ENCODE measurements at regions not wholly inside any gene's neighbourhood (a gene's known extent, or its start where the extent isn't known, plus 50 kb on each side); places are given as distances from the start of the nearest gene placed in this dataset.
A peak's percentile ranks its signal among the peaks of the same experiment; 100 is the strongest.

GRCh38 chr5:97545886-97546535 is 363.0 kb upstream of the RIOK2 start:
- ChIA-PET POLR2A (no interaction called here), CTCF (no interaction called here)
- no peak overlapping the region for H3K4me3 Mint-ChIP-seq
- H3K4me1 Mint-ChIP-seq = peaks cover 15% of the 10 kb centered on the region
- H3K27ac Mint-ChIP-seq = no peak overlapping the region
- no peaks in the 10 kb centered on the region for H3K27me3 Mint-ChIP-seq
- intact Hi-C loops (cut with DNase I, micrococcal nuclease) = no loop called here
- ATAC-seq = no peak
- no peaks in the 10 kb centered on the region for H3K9me3 Mint-ChIP-seq (ENCODE audit: low read depth)
- H3K36me3 Mint-ChIP-seq (ENCODE audit: low read depth) = no peaks in the 10 kb centered on the region
- no peak for DNase-seq

DNA sequence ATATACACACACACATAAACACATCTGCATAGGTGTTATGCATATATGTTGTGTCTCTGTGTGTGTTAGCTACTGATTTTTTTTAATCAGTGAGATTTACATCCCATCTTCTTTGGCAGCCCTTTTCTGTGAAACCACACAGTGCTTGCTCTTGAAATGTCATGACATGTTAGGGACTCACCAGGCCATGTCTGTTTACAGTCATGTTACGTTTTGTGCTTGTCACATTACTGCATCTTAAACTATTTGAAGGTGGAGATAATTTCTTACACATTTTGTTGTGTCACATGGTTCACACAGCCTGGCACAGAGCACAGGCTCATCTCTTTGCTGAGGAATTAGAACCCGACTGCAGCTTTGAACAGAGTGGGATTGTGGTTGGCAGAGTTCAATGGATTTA is 364.4 kb upstream of the RIOK2 start:
- Mint-ChIP-seq H3K27ac (no peak overlapping the region), H3K36me3 (ENCODE audit: low read depth) (no peaks in the 10 kb centered on the region), H3K27me3 (no peaks in the 10 kb centered on the region), H3K4me3 (no peak overlapping the region), H3K9me3 (ENCODE audit: low read depth) (no peaks in the 10 kb centered on the region), H3K4me1 (peaks cover 15% of the 10 kb centered on the region)
- DNase-seq = no peak
- CTCF ChIA-PET = no interaction called here
- no peak for ATAC-seq
- POLR2A ChIA-PET = no interaction called here
- intact Hi-C loops (cut with DNase I, micrococcal nuclease) = no loop called here

DNA sequence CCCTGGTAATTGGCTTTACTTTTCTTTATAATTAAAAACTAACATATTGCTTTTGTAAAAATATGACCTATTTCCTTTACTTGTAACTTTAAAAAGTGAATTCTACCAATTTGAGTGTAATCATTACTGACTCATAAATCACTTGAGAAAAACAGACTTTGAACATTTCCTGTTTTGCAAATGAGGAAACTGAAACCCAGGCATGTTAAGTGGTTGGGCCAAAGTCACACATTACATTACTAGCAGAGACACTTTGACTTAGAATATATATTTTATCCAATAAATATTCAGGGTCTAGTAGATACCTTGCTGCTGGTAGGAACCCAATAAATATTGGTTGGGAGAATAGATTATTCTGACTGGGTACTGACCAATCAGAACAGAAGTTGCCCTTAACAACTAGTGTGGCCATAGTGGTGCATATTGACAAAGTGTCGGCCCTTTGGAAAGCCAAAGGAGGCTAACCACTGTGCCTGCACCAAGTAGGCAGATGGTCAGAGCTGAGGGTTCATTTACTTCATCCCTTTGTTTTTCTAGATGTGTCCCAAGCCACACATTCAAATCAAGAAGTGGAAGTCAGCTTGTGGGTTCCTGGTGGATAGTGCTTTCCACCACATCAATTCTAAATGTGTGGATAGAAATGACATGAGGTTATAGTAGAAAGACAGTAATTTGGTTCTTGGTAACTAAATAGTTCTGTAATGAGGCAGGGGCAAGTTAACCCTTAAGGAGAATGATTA is 365.1 kb upstream of the RIOK2 start:
- POLR2A ChIA-PET = no interaction called here
- no peak overlapping the region for H3K4me3 Mint-ChIP-seq
- peaks cover 15% of the 10 kb centered on the region for H3K4me1 Mint-ChIP-seq
- intact Hi-C loops (cut with DNase I, micrococcal nuclease) = no loop called here
- CTCF ChIA-PET = interaction anchor here (0.5 to 0.8 kb wide), 2 partner anchors 11 to 15 kb away, joined by 3 read pairs; no protein-coding TSS in a partner anchor
- no peaks in the 10 kb centered on the region for H3K27me3 Mint-ChIP-seq
- DNase-seq (no peak), ATAC-seq (peak; percentile 70)
- no peaks in the 10 kb centered on the region for H3K9me3 Mint-ChIP-seq (ENCODE audit: low read depth)
- H3K27ac Mint-ChIP-seq = no peak overlapping the region
- no peaks in the 10 kb centered on the region for H3K36me3 Mint-ChIP-seq (ENCODE audit: low read depth)

GRCh38 chr5:97548739-97549080 is 365.7 kb upstream of the RIOK2 start:
- Mint-ChIP-seq H3K9me3 (ENCODE audit: low read depth) (no peaks in the 10 kb centered on the region), H3K4me3 (no peak overlapping the region), H3K4me1 (peaks cover 15% of the 10 kb centered on the region), H3K27me3 (no peaks in the 10 kb centered on the region), H3K36me3 (ENCODE audit: low read depth) (no peaks in the 10 kb centered on the region), H3K27ac (no peak overlapping the region)
- intact Hi-C loops (cut with DNase I, micrococcal nuclease) = no loop called here
- no peak for DNase-seq
- no peak for ATAC-seq
- POLR2A ChIA-PET = no interaction called here
- CTCF ChIA-PET = interaction anchor here (0.5 to 0.8 kb wide), 2 partner anchors 10 to 15 kb away, joined by 3 read pairs; no protein-coding TSS in a partner anchor

GRCh38 chr5:97549496-97549895 is 366.4 kb upstream of the RIOK2 start:
- intact Hi-C loops (cut with DNase I, micrococcal nuclease) = no loop called here
- H3K27ac Mint-ChIP-seq = no peak overlapping the region
- peaks cover 15% of the 10 kb centered on the region for H3K4me1 Mint-ChIP-seq
- DNase-seq = no peak
- ChIA-PET CTCF (no interaction called here), POLR2A (no interaction called here)
- no peaks in the 10 kb centered on the region for H3K27me3 Mint-ChIP-seq
- H3K9me3 Mint-ChIP-seq (ENCODE audit: low read depth) = no peaks in the 10 kb centered on the region
- ATAC-seq = no peak
- no peak overlapping the region for H3K4me3 Mint-ChIP-seq
- no peaks in the 10 kb centered on the region for H3K36me3 Mint-ChIP-seq (ENCODE audit: low read depth)

- DNase-seq = no peak
These were observed 367.1 kb upstream of the RIOK2 start for GRCh38 chr5:97550164-97550563.

DNA sequence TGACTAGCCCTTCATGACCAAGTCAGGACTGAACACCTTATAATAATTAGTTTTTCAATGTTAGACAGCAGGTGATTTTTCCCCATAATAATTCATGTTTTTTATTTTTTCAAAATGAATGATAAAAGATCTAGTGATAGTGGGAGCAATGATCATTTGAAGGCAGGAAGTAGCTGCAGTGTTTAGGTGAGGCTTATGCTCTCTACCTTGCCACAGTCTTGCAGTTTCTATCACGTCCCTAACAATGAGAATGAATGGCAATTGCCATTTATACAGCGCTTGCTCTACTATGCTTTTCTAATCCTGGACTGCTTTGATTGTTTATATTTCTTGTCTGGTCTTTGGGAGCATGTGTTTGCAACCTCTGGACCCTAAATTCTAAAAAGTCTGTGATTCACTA is 367.8 kb upstream of the RIOK2 start:
- POLR2A ChIA-PET = no interaction called here
- Mint-ChIP-seq H3K27me3 (no peaks in the 10 kb centered on the region), H3K9me3 (ENCODE audit: low read depth) (no peaks in the 10 kb centered on the region), H3K4me1 (peaks cover 14% of the 10 kb centered on the region), H3K4me3 (no peak overlapping the region), H3K36me3 (ENCODE audit: low read depth) (no peaks in the 10 kb centered on the region), H3K27ac (no peak overlapping the region)
- no peak for DNase-seq
- intact Hi-C loops (cut with DNase I, micrococcal nuclease) = no loop called here
- ATAC-seq = no peak
- CTCF ChIA-PET = no interaction called here

More at GRCh38 chr5:97550164-97550563, 367.1 kb upstream of the RIOK2 start:
- Mint-ChIP-seq H3K4me3 (no peak overlapping the region), H3K27ac (no peak overlapping the region), H3K36me3 (ENCODE audit: low read depth) (no peaks in the 10 kb centered on the region), H3K9me3 (ENCODE audit: low read depth) (no peaks in the 10 kb centered on the region), H3K27me3 (no peaks in the 10 kb centered on the region), H3K4me1 (peaks cover 15% of the 10 kb centered on the region)
- intact Hi-C loops (cut with DNase I, micrococcal nuclease) = no loop called here
- ATAC-seq = no peak
- POLR2A ChIA-PET = no interaction called here
- CTCF ChIA-PET = no interaction called here

- ChIA-PET POLR2A (no interaction called here), CTCF (no interaction called here)
- no peak for ATAC-seq
- Mint-ChIP-seq H3K4me1 (peaks cover under 1% of the 10 kb centered on the region), H3K9me3 (ENCODE audit: low read depth) (no peaks in the 10 kb centered on the region), H3K4me3 (no peak overlapping the region), H3K27ac (no peak overlapping the region), H3K27me3 (peaks cover 2% of the 10 kb centered on the region), H3K36me3 (ENCODE audit: low read depth) (no peaks in the 10 kb centered on the region)
- intact Hi-C loops (cut with DNase I, micrococcal nuclease) = no loop called here
- DNase-seq = no peak
These were observed 370.8 kb upstream of the RIOK2 start for GRCh38 chr5:97553604-97554452.

DNA sequence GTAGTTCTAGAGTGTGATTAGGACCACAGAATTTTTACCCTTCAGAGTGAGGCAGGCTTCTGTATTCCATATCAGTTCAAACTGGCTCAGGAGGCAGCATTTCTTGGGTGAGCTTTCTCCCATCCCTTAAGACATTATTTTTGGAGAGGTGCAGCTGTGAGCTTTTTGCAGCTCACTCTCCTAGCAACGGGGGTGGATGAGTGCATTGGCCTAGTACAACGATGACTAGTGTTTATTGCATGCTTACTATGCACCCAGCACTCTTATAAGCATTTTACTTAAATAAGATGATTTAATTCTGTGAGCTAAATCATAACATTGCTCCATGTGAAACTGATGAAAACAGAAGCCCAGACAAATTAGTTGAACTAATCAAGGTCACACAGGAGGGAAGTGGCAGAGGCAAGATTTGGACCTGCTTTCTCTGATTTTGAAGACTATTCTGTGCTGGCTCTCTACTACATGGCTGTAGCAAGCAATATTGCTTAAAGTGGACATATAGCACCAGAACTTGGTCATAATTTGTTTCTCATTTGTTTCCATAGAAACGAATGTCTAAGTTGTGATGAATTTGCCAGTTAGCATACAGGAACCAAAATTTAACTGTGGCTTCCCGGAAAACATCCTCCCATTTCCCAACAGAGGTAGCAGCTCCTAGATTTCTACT is 372.1 kb upstream of the RIOK2 start:
- Mint-ChIP-seq H3K4me1 (no peaks in the 10 kb centered on the region), H3K27ac (no peak overlapping the region), H3K36me3 (ENCODE audit: low read depth) (no peaks in the 10 kb centered on the region), H3K27me3 (peaks cover 2% of the 10 kb centered on the region), H3K4me3 (no peak overlapping the region), H3K9me3 (ENCODE audit: low read depth) (no peaks in the 10 kb centered on the region)
- no peak for DNase-seq
- ChIA-PET POLR2A (no interaction called here), CTCF (interaction anchor here (0.6 kb wide), 1 partner anchor 409 kb away, joined by 5 read pairs; no protein-coding TSS in a partner anchor)
- no peak for ATAC-seq
- intact Hi-C loops (cut with DNase I, micrococcal nuclease) = no loop called here

DNA sequence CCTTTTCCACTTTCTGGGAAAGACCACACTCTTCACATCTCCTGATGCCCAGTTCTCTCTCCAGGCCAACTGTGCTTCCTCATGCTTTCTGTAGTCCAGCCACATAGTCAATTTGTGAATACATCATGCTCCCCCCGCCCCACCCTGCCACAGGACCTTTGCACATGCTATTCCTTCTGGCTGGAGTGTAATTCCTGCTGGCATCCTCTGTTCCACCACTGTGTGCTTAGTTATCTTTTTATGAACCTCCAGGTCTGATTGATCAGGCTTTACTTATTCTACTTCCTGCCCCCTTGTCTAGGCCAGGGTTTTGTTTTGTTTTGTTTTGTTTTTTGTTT is 372.6 kb upstream of the RIOK2 start:
- Mint-ChIP-seq H3K4me3 (no peak overlapping the region), H3K4me1 (no peaks in the 10 kb centered on the region), H3K36me3 (ENCODE audit: low read depth) (no peaks in the 10 kb centered on the region), H3K27me3 (peaks cover 2% of the 10 kb centered on the region), H3K27ac (no peak overlapping the region), H3K9me3 (ENCODE audit: low read depth) (no peaks in the 10 kb centered on the region)
- ChIA-PET CTCF (no interaction called here), POLR2A (no interaction called here)
- no peak for DNase-seq
- ATAC-seq = no peak
- intact Hi-C loops (cut with DNase I, micrococcal nuclease) = no loop called here

- POLR2A ChIA-PET = no interaction called here
- H3K4me3 Mint-ChIP-seq = no peak overlapping the region
- no peaks in the 10 kb centered on the region for H3K36me3 Mint-ChIP-seq (ENCODE audit: low read depth)
- CTCF ChIA-PET = interaction anchor here (1.4 kb wide), 1 partner anchor 27 kb away, joined by 4 read pairs; no protein-coding TSS in a partner anchor
- no peaks in the 10 kb centered on the region for H3K9me3 Mint-ChIP-seq (ENCODE audit: low read depth)
- no peak for DNase-seq
- H3K27ac Mint-ChIP-seq = no peak overlapping the region
- H3K27me3 Mint-ChIP-seq = peaks cover 5% of the 10 kb centered on the region
- ATAC-seq = no peak
- intact Hi-C loops (cut with DNase I, micrococcal nuclease) = no loop called here
- no peaks in the 10 kb centered on the region for H3K4me1 Mint-ChIP-seq
These were observed 377.0 kb upstream of the RIOK2 start for GRCh38 chr5:97559827-97560598.
